Naive thymus-derived CD4-positive, alpha-beta T cell (primary cell): ENCODE measurements at regions not wholly inside any gene's neighbourhood (a gene's known extent, or its start where the extent isn't known, plus 50 kb on each side); places are given as distances from the start of the nearest gene placed in this dataset.
"Not testable (repeated sequence)": the region's sequence is repeated elsewhere in the genome, so short reads cannot be mapped to it uniquely, and the experiment has no call there.

ENCODE experiments used
- ATAC-seq: fragments of 150-1000 bp; cut with Tn5 transposase; 2 replicates; pipeline ENCODE4 v1.10.0; 2021; ENCODE audit warnings: mild to moderate bottlenecking, moderate library complexity
- CTCF ChIA-PET: fragments of 350-600 bp; sonication (Branson Sonifier 250); formaldehyde crosslinking; loops from one replicate; lab custom pipeline; 2021; ENCODE audit warnings: antibody characterized with exemption; lab: Charles Lee
- POLR2A ChIA-PET: fragments of 350-600 bp; sonication (Branson Sonifier 250); formaldehyde crosslinking; loops from one replicate; lab custom pipeline; 2021; ENCODE audit warnings: antibody characterized with exemption, inconsistent platforms; lab: Charles Lee
- DNase-seq, 9 donors: peaks; one replicate each; pipeline versions ENCODE4 v3.0.0 to v3.0.0-alpha.2; 2020 to 2022; ENCODE audit warnings: mixed read lengths in 1 of 9
- H3K27ac ChIP-seq: one replicate; pipeline ENCODE4 v1.7.0; 2013; ENCODE audit warnings: mild to moderate bottlenecking, low read depth, low read length, moderate library complexity
- H3K27me3 ChIP-seq, 2 donors: one replicate each; pipeline ENCODE4 v1.7.0; 2013; ENCODE audit warnings: low read length in 2 of 2, mild to moderate bottlenecking in 2 of 2, moderate library complexity in 2 of 2; ENCODE audit not compliant: control insufficient read depth in 2 of 2, insufficient read depth in 2 of 2
- H3K36me3 ChIP-seq, 3 experiments: 1 replicate in 2 of 3; 2 replicates in 1 of 3; pipeline ENCODE4 v1.7.0; 2013; ENCODE audit warnings: low read length in 3 of 3, mild to moderate bottlenecking in 3 of 3, moderate library complexity in 1 of 3; ENCODE audit not compliant: insufficient read depth in 3 of 3, control insufficient read depth in 2 of 3
- H3K4me1 ChIP-seq, 2 donors: one replicate each; pipeline ENCODE4 v1.7.0; 2013; ENCODE audit warnings: low read length in 2 of 2, mild to moderate bottlenecking in 2 of 2, moderate library complexity in 1 of 2; ENCODE audit not compliant: control insufficient read depth in 2 of 2, insufficient read depth in 2 of 2
- H3K4me3 ChIP-seq: 2 replicates; pipeline ENCODE4 v1.7.0; 2013; ENCODE audit warnings: mild to moderate bottlenecking, low read length
- H3K9me3 ChIP-seq, 3 experiments: 1 replicate in 2 of 3; 2 replicates in 1 of 3; pipeline ENCODE4 v1.7.0; 2013; ENCODE audit warnings: low read length in 3 of 3; ENCODE audit not compliant: control insufficient read depth in 2 of 3
- H3K27ac Mint-ChIP-seq, 9 donors: one replicate each; pipeline ENCODE4 v1.8.0; 2020 to 2022; ENCODE audit warnings: mixed read lengths in 9 of 9, mild to moderate bottlenecking in 8 of 9, moderate library complexity in 5 of 9, inconsistent platforms in 2 of 9
- H3K27me3 Mint-ChIP-seq, 5 donors: one replicate each; pipeline ENCODE4 v1.8.0; 2021 to 2022; ENCODE audit warnings: mixed read lengths in 5 of 5, mild to moderate bottlenecking in 1 of 5
- H3K36me3 Mint-ChIP-seq, 5 donors: one replicate each; pipeline ENCODE4 v1.8.0; 2020 to 2022; ENCODE audit warnings: mixed read lengths in 5 of 5, mild to moderate bottlenecking in 3 of 5, inconsistent platforms in 1 of 5
- H3K4me1 Mint-ChIP-seq, 7 donors: one replicate each; pipeline ENCODE4 v1.8.0; 2020 to 2022; ENCODE audit warnings: mixed read lengths in 7 of 7, mild to moderate bottlenecking in 3 of 7, inconsistent platforms in 1 of 7
- H3K4me3 Mint-ChIP-seq, 10 donors: one replicate each; pipeline ENCODE4 v1.8.0; 2020 to 2022; ENCODE audit warnings: mild to moderate bottlenecking in 10 of 10, mixed read lengths in 10 of 10, moderate library complexity in 6 of 10, inconsistent platforms in 2 of 10
- H3K9me3 Mint-ChIP-seq, 11 donors: one replicate each; pipeline ENCODE4 v1.8.0; 2020 to 2022; ENCODE audit warnings: mixed read lengths in 11 of 11, mild to moderate bottlenecking in 4 of 11, inconsistent platforms in 1 of 11, moderate library complexity in 1 of 11
- intact Hi-C, 2 donors: fragments of 100-400 bp; cut with micrococcal nuclease; formaldehyde crosslinking; loops; one replicate each; pipeline ENCODE4 v1.15.1; 2023

DNA sequence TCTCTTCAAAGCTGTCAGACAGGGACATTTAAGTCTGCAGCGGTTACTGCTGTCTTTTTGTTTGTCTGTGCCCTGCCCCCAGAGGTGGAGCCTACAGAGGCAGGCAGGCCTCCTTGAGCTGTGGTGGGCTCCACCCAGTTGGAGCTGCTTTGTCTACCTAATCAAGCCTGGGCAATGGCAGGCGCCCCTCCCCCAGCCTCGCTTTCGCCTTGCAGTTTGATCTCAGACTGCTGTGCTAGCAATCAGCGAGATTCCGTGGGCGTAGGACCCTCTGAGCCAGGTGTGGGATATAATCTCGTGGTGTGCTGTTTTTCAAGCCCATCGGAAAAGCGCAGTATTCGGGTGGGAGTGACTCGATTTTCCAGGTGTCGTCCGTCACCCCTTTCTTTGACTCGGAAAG lies 648.1 kb upstream of the RAG2 start:
- peaks cover 0 to 18% (median 6%) of the 10 kb centered on the region in 11 donors for H3K9me3 Mint-ChIP-seq
- H3K4me1 ChIP-seq, H3K27ac Mint-ChIP-seq, H3K27me3 ChIP-seq, H3K36me3 Mint-ChIP-seq, H3K9me3 ChIP-seq, H3K4me3 ChIP-seq, ATAC-seq, H3K27me3 Mint-ChIP-seq, H3K4me1 Mint-ChIP-seq, POLR2A ChIA-PET, intact Hi-C loops, DNase-seq, H3K36me3 ChIP-seq, H3K4me3 Mint-ChIP-seq, CTCF ChIA-PET, H3K27ac ChIP-seq: not testable (repeated sequence)

DNA sequence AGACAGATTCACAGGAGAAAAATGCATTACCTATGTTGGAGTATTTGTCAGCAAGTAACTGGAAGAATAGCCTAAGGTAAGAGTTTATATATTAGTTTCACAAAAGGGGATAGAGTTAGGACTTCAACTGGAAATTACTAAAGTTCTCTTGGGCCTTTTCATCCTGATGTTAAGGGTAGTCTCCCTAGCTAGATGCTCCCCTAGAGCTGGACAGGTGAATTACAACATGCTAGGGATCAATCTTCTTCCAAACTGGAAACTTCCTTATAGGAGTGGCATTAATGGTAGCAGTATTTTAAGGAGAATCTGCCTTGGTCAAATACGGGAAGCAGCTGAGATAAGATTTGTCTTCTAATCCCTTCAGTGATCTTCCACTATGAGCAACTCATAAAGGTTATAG lies 632.8 kb upstream of the RAG2 start:
- Mint-ChIP-seq H3K27ac (no peak overlapping the region), H3K4me1 (no peaks in the 10 kb centered on the region), H3K4me3 (no peak overlapping the region), H3K36me3 (no peaks in the 10 kb centered on the region), H3K27me3 (no peaks in the 10 kb centered on the region), H3K9me3 (peaks cover 0 to 11% (median 1%) of the 10 kb centered on the region in 11 donors)
- H3K9me3 ChIP-seq: no peaks in the 10 kb centered on the region
- DNase-seq: no peak
- ChIA-PET POLR2A (no interaction called here), CTCF (no interaction called here)
- H3K36me3 ChIP-seq: no peaks in the 10 kb centered on the region
- H3K4me3 ChIP-seq: no peak overlapping the region
- intact Hi-C loops: no loop called here
- H3K27ac ChIP-seq: no peak overlapping the region
- no peaks in the 10 kb centered on the region for H3K27me3 ChIP-seq
- H3K4me1 ChIP-seq: no peaks in the 10 kb centered on the region
- ATAC-seq: no peak

DNA sequence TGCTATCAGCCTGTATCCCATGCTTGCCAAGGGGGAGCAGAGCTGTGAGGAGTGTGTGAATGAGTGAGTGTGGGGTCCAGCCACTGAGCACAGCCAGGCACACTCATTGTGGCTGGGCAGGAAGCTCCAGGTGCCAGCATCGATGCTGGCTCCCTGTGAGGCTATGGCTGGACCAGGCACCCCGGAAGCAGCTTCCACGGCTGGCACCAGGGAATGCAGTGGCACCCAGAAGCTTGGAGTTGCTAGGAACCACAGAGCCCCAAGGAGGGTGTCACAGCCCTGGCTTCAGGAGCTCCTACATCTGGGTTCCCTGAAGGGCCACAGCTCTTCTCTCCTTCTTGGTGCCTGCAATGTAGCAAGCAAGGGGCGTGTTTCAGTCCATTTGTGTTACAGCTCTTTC lies 625.9 kb upstream of the RAG2 start:
- Mint-ChIP-seq H3K36me3 (no peaks in the 10 kb centered on the region), H3K27ac (no peak overlapping the region), H3K27me3 (no peaks in the 10 kb centered on the region), H3K4me3 (no peak overlapping the region), H3K4me1 (no peaks in the 10 kb centered on the region), H3K9me3 (peaks cover 0 to 12% (median 2%) of the 10 kb centered on the region in 11 donors)
- ChIA-PET CTCF (no interaction called here), POLR2A (no interaction called here)
- no peak overlapping the region for H3K27ac ChIP-seq
- ATAC-seq: no peak
- no peaks in the 10 kb centered on the region for H3K4me1 ChIP-seq
- H3K4me3 ChIP-seq: no peak overlapping the region
- no peaks in the 10 kb centered on the region for H3K27me3 ChIP-seq
- H3K9me3 ChIP-seq: no peaks in the 10 kb centered on the region
- no peak for DNase-seq
- intact Hi-C loops: no loop called here
- H3K36me3 ChIP-seq: no peaks in the 10 kb centered on the region

DNA sequence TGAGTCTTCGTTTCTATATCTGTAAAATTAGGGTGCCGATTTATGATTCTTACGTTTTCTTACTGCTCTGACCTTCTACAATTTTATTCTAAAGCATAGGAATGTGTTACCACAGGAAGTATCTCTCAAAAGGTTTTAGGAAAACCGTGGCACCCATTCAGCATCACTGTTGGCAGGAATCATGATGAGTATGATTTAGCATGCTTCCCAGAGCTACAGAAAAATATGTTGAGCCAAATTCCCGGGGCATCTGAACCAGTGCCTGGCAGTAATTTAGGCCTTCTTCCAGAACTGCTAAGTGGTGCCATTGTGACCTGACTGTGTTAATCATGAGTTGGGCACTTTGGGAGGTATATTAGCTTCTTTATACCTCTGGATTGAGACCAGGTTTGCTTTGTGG lies 605.0 kb upstream of the RAG2 start:
- no peak overlapping the region for H3K4me3 Mint-ChIP-seq
- Histone ChIP-seq H3K4me1 (no peaks in the 10 kb centered on the region), H3K4me3 (no peak overlapping the region), H3K36me3 (no peaks in the 10 kb centered on the region), H3K9me3 (no peaks in the 10 kb centered on the region), H3K27me3 (no peaks in the 10 kb centered on the region), H3K27ac (no peak overlapping the region)
- no peaks in the 10 kb centered on the region for H3K36me3 Mint-ChIP-seq
- no peaks in the 10 kb centered on the region for H3K4me1 Mint-ChIP-seq
- ATAC-seq: no peak
- DNase-seq: no peak
- peaks cover 0 to 33% (median 16%) of the 10 kb centered on the region in 11 donors for H3K9me3 Mint-ChIP-seq
- ChIA-PET POLR2A (no interaction called here), CTCF (no interaction called here)
- intact Hi-C loops: no loop called here
- no peak overlapping the region for H3K27ac Mint-ChIP-seq
- no peaks in the 10 kb centered on the region for H3K27me3 Mint-ChIP-seq

DNA sequence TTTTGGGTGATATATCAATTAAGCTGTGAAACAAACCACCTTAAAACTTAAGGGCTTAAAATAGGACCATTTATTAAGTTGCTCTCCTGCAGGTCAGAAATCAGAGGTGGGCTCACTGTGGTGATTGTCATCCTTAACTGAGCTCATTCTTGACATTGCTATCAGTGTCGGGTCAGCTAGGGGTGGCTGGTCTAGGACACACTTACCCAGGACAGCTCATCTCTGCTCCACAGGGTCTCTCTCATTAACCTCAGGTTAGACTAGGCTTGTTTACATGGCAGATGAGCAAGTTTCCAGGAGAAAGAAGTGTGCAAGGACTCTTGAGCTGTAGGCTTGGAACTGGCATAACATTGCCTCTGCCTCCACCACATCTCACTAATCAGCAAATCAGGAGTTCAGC lies 601.0 kb upstream of the RAG2 start:
- no peaks in the 10 kb centered on the region for H3K27me3 Mint-ChIP-seq
- no peak overlapping the region for H3K27ac Mint-ChIP-seq
- POLR2A ChIA-PET: no interaction called here
- CTCF ChIA-PET: no interaction called here
- no peak overlapping the region for H3K4me3 Mint-ChIP-seq
- no peak for DNase-seq
- H3K4me1 Mint-ChIP-seq: no peaks in the 10 kb centered on the region
- no peaks in the 10 kb centered on the region for H3K36me3 ChIP-seq
- no peaks in the 10 kb centered on the region for H3K9me3 ChIP-seq
- no peak for ATAC-seq
- no peaks in the 10 kb centered on the region for H3K4me1 ChIP-seq
- H3K36me3 Mint-ChIP-seq: no peaks in the 10 kb centered on the region
- peaks cover 0 to 17% (median 8%) of the 10 kb centered on the region in 11 donors for H3K9me3 Mint-ChIP-seq
- H3K27me3 ChIP-seq: no peaks in the 10 kb centered on the region
- intact Hi-C loops: no loop called here
- no peak overlapping the region for H3K4me3 ChIP-seq
- H3K27ac ChIP-seq: no peak overlapping the region

GRCh38 chr11:37184326-37184725 lies 586.3 kb upstream of the RAG2 start:
- Histone ChIP-seq H3K4me1 (no peaks in the 10 kb centered on the region), H3K36me3 (no peaks in the 10 kb centered on the region), H3K27ac (no peak overlapping the region), H3K27me3 (no peaks in the 10 kb centered on the region), H3K4me3 (no peak overlapping the region), H3K9me3 (no peaks in the 10 kb centered on the region)
- no peaks in the 10 kb centered on the region for H3K4me1 Mint-ChIP-seq
- no peak overlapping the region for H3K27ac Mint-ChIP-seq
- no peaks in the 10 kb centered on the region for H3K27me3 Mint-ChIP-seq
- no peak overlapping the region for H3K4me3 Mint-ChIP-seq
- no peaks in the 10 kb centered on the region for H3K36me3 Mint-ChIP-seq
- ChIA-PET POLR2A (interaction anchor here (0.7 kb wide), 1 partner anchor 8 kb away, joined by 4 read pairs; no protein-coding TSS in a partner anchor), CTCF (no interaction called here)
- no peak for DNase-seq
- no peak for ATAC-seq
- peaks cover 0 to 26% (median 7%) of the 10 kb centered on the region in 11 donors for H3K9me3 Mint-ChIP-seq
- intact Hi-C loops: no loop called here

GRCh38 chr11:37182031-37182430 lies 584.0 kb upstream of the RAG2 start:
- H3K4me3 ChIP-seq: no peak overlapping the region
- no peaks in the 10 kb centered on the region for H3K9me3 ChIP-seq
- no peaks in the 10 kb centered on the region for H3K36me3 Mint-ChIP-seq
- no peak overlapping the region for H3K27ac Mint-ChIP-seq
- H3K27me3 Mint-ChIP-seq: no peaks in the 10 kb centered on the region
- H3K27me3 ChIP-seq: no peaks in the 10 kb centered on the region
- ChIA-PET CTCF (no interaction called here), POLR2A (no interaction called here)
- H3K4me1 ChIP-seq: no peaks in the 10 kb centered on the region
- intact Hi-C loops: no loop called here
- ATAC-seq (no peak), DNase-seq (no peak)
- H3K4me3 Mint-ChIP-seq: no peak overlapping the region
- no peak overlapping the region for H3K27ac ChIP-seq
- no peaks in the 10 kb centered on the region for H3K36me3 ChIP-seq
- H3K4me1 Mint-ChIP-seq: no peaks in the 10 kb centered on the region
- peaks cover 0 to 25% (median 7%) of the 10 kb centered on the region in 11 donors for H3K9me3 Mint-ChIP-seq
